ENCODE measurements at regions not wholly inside any gene's neighbourhood (a gene's known extent, or its start where the extent isn't known, plus 50 kb on each side); places are given as distances from the start of the nearest gene placed in this dataset.

GRCh38 chr16:64829678-64830077 is 292.2 kb downstream of the CDH11 start:
- intact Hi-C loops (cut with DNase I) = no loop called here
- no peak for DNase-seq

- intact Hi-C loops (cut with DNase I) = no loop called here
- no peak for DNase-seq
Measured at GRCh38 chr16:64826374-64826773, 295.5 kb downstream of the CDH11 start.

GRCh38 chr16:64823481-64824075 is 298.3 kb downstream of the CDH11 start:
- peak in 2 of 10 donors; percentile 7 to 44 for DNase-seq
- intact Hi-C loops (cut with DNase I) = no loop called here

- DNase-seq = no peak
- intact Hi-C loops (cut with DNase I) = no loop called here
Measured at GRCh38 chr16:64809876-64810629, 311.8 kb downstream of the CDH11 start.

- no peak for DNase-seq
- intact Hi-C loops (cut with DNase I) = no loop called here
Measured at GRCh38 chr16:64808474-64808873, 313.4 kb downstream of the CDH11 start.

- intact Hi-C loops (cut with DNase I) = no loop called here
Measured at GRCh38 chr16:64791756-64792155, 330.1 kb downstream of the CDH11 start.

GRCh38 chr16:64784635-64785034 is 337.2 kb downstream of the CDH11 start:
- intact Hi-C loops (cut with DNase I) = no loop called here
- no peak for DNase-seq

More at GRCh38 chr16:64791756-64792155, 330.1 kb downstream of the CDH11 start:
- no peak for DNase-seq

- no peak for DNase-seq
- intact Hi-C loops (cut with DNase I) = no loop called here
Measured at GRCh38 chr16:64782484-64782883, 339.4 kb downstream of the CDH11 start.

GRCh38 chr16:64780445-64780844 is 341.4 kb downstream of the CDH11 start:
- DNase-seq = no peak
- intact Hi-C loops (cut with DNase I) = no loop called here

GRCh38 chr16:64778777-64779176 is 343.1 kb downstream of the CDH11 start:
- intact Hi-C loops (cut with DNase I) = no loop called here
- DNase-seq = no peak

- intact Hi-C loops (cut with DNase I) = no loop called here
Measured at GRCh38 chr16:64773638-64774037, 348.2 kb downstream of the CDH11 start.

GRCh38 chr16:64773184-64773583 is 348.7 kb downstream of the CDH11 start:
- intact Hi-C loops (cut with DNase I) = no loop called here
- DNase-seq = no peak

More at GRCh38 chr16:64773638-64774037, 348.2 kb downstream of the CDH11 start:
- no peak for DNase-seq

GRCh38 chr16:64771273-64771672 is 350.6 kb downstream of the CDH11 start:
- intact Hi-C loops (cut with DNase I) = no loop called here
- peak in 5 of 10 donors; percentile 10 to 87 (median 71) for DNase-seq

GRCh38 chr16:64762211-64762610 is 359.7 kb downstream of the CDH11 start:
- DNase-seq = no peak
- intact Hi-C loops (cut with DNase I) = no loop called here

GRCh38 chr16:64754279-64754678 is 367.6 kb downstream of the CDH11 start:
- intact Hi-C loops (cut with DNase I) = no loop called here
- DNase-seq = no peak

GRCh38 chr16:64751906-64752305 is 370.0 kb downstream of the CDH11 start:
- no peak for DNase-seq
- intact Hi-C loops (cut with DNase I) = no loop called here

- no peak for DNase-seq
- intact Hi-C loops (cut with DNase I) = no loop called here
Measured at GRCh38 chr16:64749346-64749745, 372.5 kb downstream of the CDH11 start.

- no peak for DNase-seq
- intact Hi-C loops (cut with DNase I) = no loop called here
Measured at GRCh38 chr16:64745258-64745930, 376.5 kb downstream of the CDH11 start.

GRCh38 chr16:64742455-64743223 is 379.2 kb downstream of the CDH11 start:
- no peak for DNase-seq
- intact Hi-C loops (cut with DNase I) = no loop called here

- DNase-seq = no peak
- intact Hi-C loops (cut with DNase I) = no loop called here
Measured at GRCh38 chr16:64740261-64740660, 381.6 kb downstream of the CDH11 start.

Data from posterior cingulate gyrus (tissue), 11 donors.